ENCODE measurements at regions not wholly inside any gene's neighbourhood (a gene's known extent, or its start where the extent isn't known, plus 50 kb on each side); places are given as distances from the start of the nearest gene placed in this dataset.

- Histone ChIP-seq H3K4me3 (replicated peaks in 1 of 3; ENCODE audit: insufficient read depth in 1 of 3, low read depth in 2 of 3, low read length in 3 of 3) (no peak overlapping the region), H3K36me3 (replicated peaks in 1 of 2; ENCODE audit: control insufficient read depth in 1 of 2, insufficient read depth in 2 of 2, low read length in 2 of 2) (no peaks in the 10 kb centered on the region), H3K9me3 (ENCODE audit: low read length) (no peaks in the 10 kb centered on the region), H4K20me1 (ENCODE audit: insufficient read depth, low read length) (no peaks in the 10 kb centered on the region), H3K9ac (ENCODE audit: insufficient read depth, low read depth, low read length) (no peak overlapping the region), H3K79me2 (ENCODE audit: insufficient read depth, low read length) (no peaks in the 10 kb centered on the region), H3K4me2 (ENCODE audit: low read depth, low read length) (no peak overlapping the region), H3K27me3 (ENCODE audit: control insufficient read depth in 1 of 2, insufficient read depth in 2 of 2, low read length in 2 of 2) (no peaks in the 10 kb centered on the region), H2AFZ (ENCODE audit: low read length) (no peak overlapping the region), H3K27ac (ENCODE audit: extremely low read length, insufficient read depth, low read length) (no peak overlapping the region), H3K4me1 (ENCODE audit: insufficient read depth, low read length) (no peaks in the 10 kb centered on the region)
- ATAC-seq (no peak), FAIRE-seq (no peak), DNase-seq (ENCODE audit: low spot score) (no peak)
- no TSS peak for BruUV-seq (replicated peaks)
- whole genome bisulfite sequencing (ENCODE audit: low lambda C conversion rate): 5% methylated on average over 3 of the region's 3 CpGs
- in situ Hi-C loops (cut with HindIII; ENCODE audit: extremely low pct_ligation_motif_present, low pct_unique_long_range_greater_than_20kb): no loop called here
- TF ChIP-seq LCORL (IDR thresholded peaks at IDR 0.05): peak; percentile 93
- no peak for TF ChIP-seq LCORL (CRISPR knock-in tag; IDR thresholded peaks at IDR 0.05)
- no peak for TF ChIP-seq SNAPC2 (CRISPR knock-in tag; IDR thresholded peaks at IDR 0.05)
- ChIA-PET CTCF (ENCODE audit: low intra/inter-chr PET ratio, low total read pairs) (no interaction called here), POLR2A (no interaction called here)
- intact Hi-C loops (cut with micrococcal nuclease; ENCODE audit: unreplicated experiment): no loop called here
These were observed 883.7 kb downstream of the GALC start for GRCh38 chr14:87109271-87109670.

- Histone ChIP-seq H2AFZ (ENCODE audit: low read length) (peak overlapping the region; percentile 27), H3K27me3 (ENCODE audit: control insufficient read depth in 1 of 2, insufficient read depth in 2 of 2, low read length in 2 of 2) (no peaks in the 10 kb centered on the region), H3K27ac (ENCODE audit: extremely low read length, insufficient read depth, low read length) (no peak overlapping the region), H3K4me2 (ENCODE audit: low read depth, low read length) (no peak overlapping the region), H3K36me3 (replicated peaks in 1 of 2; ENCODE audit: control insufficient read depth in 1 of 2, insufficient read depth in 2 of 2, low read length in 2 of 2) (no peaks in the 10 kb centered on the region), H3K79me2 (ENCODE audit: insufficient read depth, low read length) (no peaks in the 10 kb centered on the region), H3K9me3 (ENCODE audit: low read length) (no peaks in the 10 kb centered on the region), H3K4me3 (replicated peaks in 1 of 3; ENCODE audit: insufficient read depth in 1 of 3, low read depth in 2 of 3, low read length in 3 of 3) (no peak overlapping the region), H3K4me1 (ENCODE audit: insufficient read depth, low read length) (no peaks in the 10 kb centered on the region), H4K20me1 (ENCODE audit: insufficient read depth, low read length) (no peaks in the 10 kb centered on the region), H3K9ac (ENCODE audit: insufficient read depth, low read depth, low read length) (no peak overlapping the region)
- WGBS (ENCODE audit: low lambda C conversion rate): 35% methylated on average over 3 of the region's 3 CpGs
- FAIRE-seq: no peak
- no peak for ATAC-seq
- CTCF ChIA-PET (ENCODE audit: low intra/inter-chr PET ratio, low total read pairs): no interaction called here
- no peak for DNase-seq (ENCODE audit: low spot score)
- no TSS peak for BruUV-seq (replicated peaks)
- in situ Hi-C loops (cut with HindIII; ENCODE audit: extremely low pct_ligation_motif_present, low pct_unique_long_range_greater_than_20kb): no loop called here
- TF ChIP-seq, protein P1, sequence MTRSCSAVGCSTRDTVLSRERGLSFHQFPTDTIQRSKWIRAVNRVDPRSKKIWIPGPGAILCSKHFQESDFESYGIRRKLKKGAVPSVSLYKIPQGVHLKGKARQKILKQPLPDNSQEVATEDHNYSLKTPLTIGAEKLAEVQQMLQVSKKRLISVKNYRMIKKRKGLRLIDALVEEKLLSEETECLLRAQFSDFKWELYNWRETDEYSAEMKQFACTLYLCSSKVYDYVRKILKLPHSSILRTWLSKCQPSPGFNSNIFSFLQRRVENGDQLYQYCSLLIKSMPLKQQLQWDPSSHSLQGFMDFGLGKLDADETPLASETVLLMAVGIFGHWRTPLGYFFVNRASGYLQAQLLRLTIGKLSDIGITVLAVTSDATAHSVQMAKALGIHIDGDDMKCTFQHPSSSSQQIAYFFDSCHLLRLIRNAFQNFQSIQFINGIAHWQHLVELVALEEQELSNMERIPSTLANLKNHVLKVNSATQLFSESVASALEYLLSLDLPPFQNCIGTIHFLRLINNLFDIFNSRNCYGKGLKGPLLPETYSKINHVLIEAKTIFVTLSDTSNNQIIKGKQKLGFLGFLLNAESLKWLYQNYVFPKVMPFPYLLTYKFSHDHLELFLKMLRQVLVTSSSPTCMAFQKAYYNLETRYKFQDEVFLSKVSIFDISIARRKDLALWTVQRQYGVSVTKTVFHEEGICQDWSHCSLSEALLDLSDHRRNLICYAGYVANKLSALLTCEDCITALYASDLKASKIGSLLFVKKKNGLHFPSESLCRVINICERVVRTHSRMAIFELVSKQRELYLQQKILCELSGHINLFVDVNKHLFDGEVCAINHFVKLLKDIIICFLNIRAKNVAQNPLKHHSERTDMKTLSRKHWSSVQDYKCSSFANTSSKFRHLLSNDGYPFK (CRISPR knock-in tag; IDR thresholded peaks at IDR 0.05; ENCODE audit: borderline replicate concordance): no peak
- TF ChIP-seq MTA1 (CRISPR knock-in tag; IDR thresholded peaks at IDR 0.05; ENCODE audit: borderline replicate concordance) (no peak), HMG20A (CRISPR knock-in tag; IDR thresholded peaks at IDR 0.05; ENCODE audit: borderline replicate concordance) (no peak), NFE2 (CRISPR knock-in tag; IDR thresholded peaks at IDR 0.05) (no peak)
- POLR2A ChIA-PET: no interaction called here
- intact Hi-C loops (cut with micrococcal nuclease; ENCODE audit: unreplicated experiment): no loop called here
These were observed 884.3 kb downstream of the GALC start for GRCh38 chr14:87108726-87109125.
